SK-N-SH (cell line): ENCODE measurements at regions not wholly inside any gene's neighbourhood (a gene's known extent, or its start where the extent isn't known, plus 50 kb on each side); places are given as distances from the start of the nearest gene placed in this dataset.

Source experiments
- CTCF ChIP-seq: fragments of 200-600 bp; sonication (generic); IDR thresholded peaks from 2 replicates; pipeline ENCODE4 v1.6.1; 2017; ENCODE audit warnings: antibody characterized with exemption, mild to moderate bottlenecking, moderate library complexity
- EP300 ChIP-seq, 2 experiments: IDR thresholded peaks; 2 replicates each; pipeline versions ENCODE4 v1.4.0 to v1.6.1; 2012; ENCODE audit warnings: borderline replicate concordance in 1 of 2, low read depth in 1 of 2, low read length in 1 of 2
- EZH2phosphoT487 ChIP-seq: fragments of 200-600 bp; sonication (generic); IDR thresholded peaks from 2 replicates; pipeline ENCODE4 v1.6.1; 2017; ENCODE audit warnings: low read depth, mixed run types, mild to moderate bottlenecking, antibody characterized with exemption, moderate library complexity, borderline replicate concordance
- FOXM1 ChIP-seq: IDR thresholded peaks from 2 replicates; pipeline ENCODE4 v1.4.0; 2012; ENCODE audit warnings: low read depth, mild to moderate bottlenecking
- MXI1 ChIP-seq: IDR thresholded peaks from 2 replicates; pipeline ENCODE4 v1.6.1; 2012; ENCODE audit warnings: mild to moderate bottlenecking, low read depth, low read length, improper control_type of control experiment
- NFIC ChIP-seq: IDR thresholded peaks from 2 replicates; pipeline ENCODE4 v1.4.0; 2012; ENCODE audit warnings: borderline replicate concordance
- POLR2AphosphoS5 ChIP-seq: IDR thresholded peaks from 2 replicates; pipeline ENCODE4 v1.6.1; 2012; ENCODE audit warnings: low read depth, low read length
- RCOR1 ChIP-seq: fragments of 150-350 bp; IDR thresholded peaks from 2 replicates; pipeline ENCODE4 v1.6.1; 2017; ENCODE audit warnings: antibody characterized with exemption, low read length
- SIN3A ChIP-seq: IDR thresholded peaks from 2 replicates; pipeline ENCODE4 v1.6.1; 2012; ENCODE audit warnings: low read depth, mild to moderate bottlenecking, low read length, moderate library complexity, borderline replicate concordance
- TAF1 ChIP-seq: IDR thresholded peaks from 2 replicates; pipeline ENCODE4 v1.6.1; 2012; ENCODE audit warnings: low read depth, mild to moderate bottlenecking, low read length, moderate library complexity, borderline replicate concordance
- TCF12 ChIP-seq: IDR thresholded peaks from 2 replicates; pipeline ENCODE4 v1.4.0; 2012

GRCh38 chr20:16216227-16216913 is 356.9 kb downstream of the KIF16B start:
- TF ChIP-seq CTCF (no peak), FOXM1 (no peak), EP300 (IDR thresholded peaks at IDR 0.05; ENCODE audit: borderline replicate concordance in 1 of 2, low read depth in 1 of 2, low read length in 1 of 2) (no peak), TCF12 (no peak), TAF1 (no peak), RCOR1 (no peak), SIN3A (no peak), POLR2AphosphoS5 (no peak), EZH2phosphoT487 (no peak), MXI1 (no peak), NFIC (no peak)
